Parathyroid adenoma (tissue), 2 donors: ENCODE measurements at regions not wholly inside any gene's neighbourhood (a gene's known extent, or its start where the extent isn't known, plus 50 kb on each side); places are given as distances from the start of the nearest gene placed in this dataset.

Experiments used
- H2AFZ ChIP-seq: fragments of 300-600 bp; sonication (generic); one replicate; pipeline ENCODE4 v1.7.0; 2017; ENCODE audit warnings: antibody characterized with exemption, mild to moderate bottlenecking
- H3K27ac ChIP-seq: fragments of 300-600 bp; sonication (generic); one replicate; pipeline ENCODE4 v1.7.0; 2017
- H3K27me3 ChIP-seq: fragments of 300-600 bp; sonication (generic); one replicate; pipeline ENCODE4 v1.7.0; 2017; ENCODE audit warnings: low read length; ENCODE audit not compliant: control insufficient read depth, insufficient read depth
- H3K36me3 ChIP-seq: fragments of 300-600 bp; sonication (generic); one replicate; pipeline ENCODE4 v1.7.0; 2017; ENCODE audit warnings: low read length; ENCODE audit not compliant: control insufficient read depth, insufficient read depth
- H3K4me1 ChIP-seq: fragments of 300-600 bp; sonication (generic); one replicate; pipeline ENCODE4 v1.7.0; 2017; ENCODE audit warnings: control low read depth
- H3K4me2 ChIP-seq: fragments of 300-600 bp; sonication (generic); one replicate; pipeline ENCODE4 v1.7.0; 2017; ENCODE audit warnings: low read length
- H3K4me3 ChIP-seq: fragments of 300-600 bp; sonication (generic); one replicate; pipeline ENCODE4 v1.7.0; 2017; ENCODE audit warnings: low read depth, low read length
- H3K79me2 ChIP-seq: fragments of 300-600 bp; sonication (generic); one replicate; pipeline ENCODE4 v1.7.0; 2017; ENCODE audit warnings: control low read depth
- H3K9ac ChIP-seq: fragments of 300-600 bp; sonication (generic); one replicate; pipeline ENCODE4 v1.7.0; 2017; ENCODE audit warnings: mild to moderate bottlenecking
- H3K9me3 ChIP-seq: fragments of 300-600 bp; sonication (generic); one replicate; pipeline ENCODE4 v1.7.0; 2017; ENCODE audit warnings: low read length; ENCODE audit not compliant: control insufficient read depth
- CTCF ChIP-seq: fragments of 300-600 bp; sonication (generic); IDR thresholded peaks from one replicate; pipeline ENCODE4 v1.7.0; 2017; ENCODE audit warnings: antibody characterized with exemption, mild to moderate bottlenecking
- donor health status: primary hyperparathyroidism.

GRCh38 chr2:107383691-107384090 is 443.0 kb upstream of the RGPD4 start:
- no peaks in the 10 kb centered on the region for H3K36me3 ChIP-seq
- no peak overlapping the region for H2AFZ ChIP-seq
- H3K4me2 ChIP-seq: no peak overlapping the region
- no peaks in the 10 kb centered on the region for H3K79me2 ChIP-seq
- H3K4me3 ChIP-seq: no peak overlapping the region
- no peaks in the 10 kb centered on the region for H3K4me1 ChIP-seq
- H3K27me3 ChIP-seq: no peaks in the 10 kb centered on the region
- no peak overlapping the region for H3K27ac ChIP-seq
- H3K9me3 ChIP-seq: no peaks in the 10 kb centered on the region
- no peak for TF ChIP-seq CTCF
- H3K9ac ChIP-seq: no peak overlapping the region

- Histone ChIP-seq H3K27ac (no peak overlapping the region), H3K4me1 (no peaks in the 10 kb centered on the region), H2AFZ (no peak overlapping the region), H3K79me2 (no peaks in the 10 kb centered on the region), H3K27me3 (no peaks in the 10 kb centered on the region), H3K36me3 (no peaks in the 10 kb centered on the region), H3K9me3 (no peaks in the 10 kb centered on the region), H3K4me2 (no peak overlapping the region), H3K4me3 (no peak overlapping the region), H3K9ac (no peak overlapping the region)
- no peak for TF ChIP-seq CTCF
Measured at GRCh38 chr2:107384422-107384821, 442.3 kb upstream of the RGPD4 start.

GRCh38 chr2:107385921-107386320 is 440.8 kb upstream of the RGPD4 start:
- Histone ChIP-seq H2AFZ (no peak overlapping the region), H3K79me2 (no peaks in the 10 kb centered on the region), H3K9me3 (no peaks in the 10 kb centered on the region), H3K27ac (no peak overlapping the region), H3K4me2 (no peak overlapping the region), H3K4me1 (no peaks in the 10 kb centered on the region), H3K27me3 (no peaks in the 10 kb centered on the region), H3K36me3 (no peaks in the 10 kb centered on the region), H3K4me3 (no peak overlapping the region), H3K9ac (no peak overlapping the region)
- TF ChIP-seq CTCF: no peak

- Histone ChIP-seq H2AFZ (no peak overlapping the region), H3K4me2 (no peak overlapping the region), H3K27ac (no peak overlapping the region), H3K4me1 (no peaks in the 10 kb centered on the region), H3K79me2 (no peaks in the 10 kb centered on the region), H3K27me3 (no peaks in the 10 kb centered on the region), H3K9me3 (no peaks in the 10 kb centered on the region), H3K36me3 (no peaks in the 10 kb centered on the region), H3K9ac (no peak overlapping the region), H3K4me3 (no peak overlapping the region)
- no peak for TF ChIP-seq CTCF
Measured at GRCh38 chr2:107392241-107392704, 434.4 kb upstream of the RGPD4 start.

GRCh38 chr2:107393516-107393915 is 433.2 kb upstream of the RGPD4 start:
- Histone ChIP-seq H3K4me1 (no peaks in the 10 kb centered on the region), H3K27me3 (no peaks in the 10 kb centered on the region), H3K79me2 (no peaks in the 10 kb centered on the region), H3K36me3 (no peaks in the 10 kb centered on the region), H3K4me2 (no peak overlapping the region), H3K27ac (no peak overlapping the region), H2AFZ (no peak overlapping the region), H3K9me3 (no peaks in the 10 kb centered on the region), H3K9ac (no peak overlapping the region), H3K4me3 (no peak overlapping the region)
- TF ChIP-seq CTCF: no peak
